ENCODE measurements at regions not wholly inside any gene's neighbourhood (a gene's known extent, or its start where the extent isn't known, plus 50 kb on each side); places are given as distances from the start of the nearest gene placed in this dataset.

GRCh38 chr9:88060746-88061145 is 77.5 kb downstream of the SPATA31C2 start:
- in situ Hi-C loops (cut with MboI; ENCODE audit: low sequenced_read_pairs in 4 of 4), result no loop called here

DNA sequence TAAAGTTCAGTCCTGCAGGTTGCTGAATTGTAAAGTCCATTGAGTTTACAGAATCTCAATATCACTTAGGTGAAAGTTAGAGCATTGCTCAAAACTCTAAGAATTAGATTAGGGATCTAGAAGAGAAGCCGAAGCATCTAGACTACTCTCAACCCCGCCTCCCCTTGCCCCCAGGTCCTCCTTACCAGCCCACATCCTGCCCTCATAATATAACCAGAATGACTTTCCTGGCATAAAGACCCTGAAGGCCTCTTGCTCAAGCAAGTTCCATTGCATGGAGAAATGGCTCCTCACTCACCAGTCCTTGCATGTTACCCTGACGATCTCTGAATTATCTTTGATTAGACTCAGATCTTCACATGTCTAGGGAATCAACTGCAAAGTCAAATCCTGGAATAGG is 78.8 kb downstream of the SPATA31C2 start:
- intact Hi-C loops (cut with DNase I; ENCODE audit: low total_unique reads) (no loop called here), in situ Hi-C loops (cut with MboI; ENCODE audit: low sequenced_read_pairs in 4 of 4) (no loop called here)
- ATAC-seq, result no peak
- no peaks in the 10 kb centered on the region for H3K27me3 ChIP-seq
- no peaks in the 10 kb centered on the region for H3K4me1 ChIP-seq
- H3K4me3 ChIP-seq, result no peak overlapping the region
- TF ChIP-seq POLR2A (IDR thresholded peaks at IDR 0.05) (no peak), CTCF (IDR thresholded peaks at IDR 0.05 in 4 of 5, conservative IDR thresholded peaks at IDR 0.05 in 1 of 5) (no peak)
- H3K27ac ChIP-seq, result no peak overlapping the region
- H3K9me3 ChIP-seq, result no peaks in the 10 kb centered on the region
- no peak for DNase-seq
- H3K36me3 ChIP-seq, result no peaks in the 10 kb centered on the region

More at GRCh38 chr9:88060746-88061145, 77.5 kb downstream of the SPATA31C2 start:
- Histone ChIP-seq H3K4me1 (no peaks in the 10 kb centered on the region), H3K27me3 (no peaks in the 10 kb centered on the region), H3K9me3 (no peaks in the 10 kb centered on the region), H3K36me3 (no peaks in the 10 kb centered on the region), H3K4me3 (no peak overlapping the region), H3K27ac (no peak overlapping the region)
- ATAC-seq (no peak), DNase-seq (no peak)
- intact Hi-C loops (cut with DNase I; ENCODE audit: low total_unique reads), result no loop called here
- TF ChIP-seq POLR2A (IDR thresholded peaks at IDR 0.05), result no peak
- TF ChIP-seq CTCF (IDR thresholded peaks at IDR 0.05 in 4 of 5, conservative IDR thresholded peaks at IDR 0.05 in 1 of 5), result no peak

- DNase-seq, result no peak
- no peaks in the 10 kb centered on the region for H3K36me3 ChIP-seq
- intact Hi-C loops (cut with DNase I; ENCODE audit: low total_unique reads), result no loop called here
- in situ Hi-C loops (cut with MboI; ENCODE audit: low sequenced_read_pairs in 4 of 4), result no loop called here
- TF ChIP-seq POLR2A (IDR thresholded peaks at IDR 0.05), result no peak
- no peak for TF ChIP-seq CTCF (IDR thresholded peaks at IDR 0.05 in 4 of 5, conservative IDR thresholded peaks at IDR 0.05 in 1 of 5)
- no peak for ATAC-seq
- H3K4me3 ChIP-seq, result no peak overlapping the region
- H3K27ac ChIP-seq, result no peak overlapping the region
- no peaks in the 10 kb centered on the region for H3K4me1 ChIP-seq
- no peaks in the 10 kb centered on the region for H3K9me3 ChIP-seq
- H3K27me3 ChIP-seq, result no peaks in the 10 kb centered on the region
Observed at GRCh38 chr9:88056876-88057275, 81.4 kb downstream of the SPATA31C2 start.

DNA sequence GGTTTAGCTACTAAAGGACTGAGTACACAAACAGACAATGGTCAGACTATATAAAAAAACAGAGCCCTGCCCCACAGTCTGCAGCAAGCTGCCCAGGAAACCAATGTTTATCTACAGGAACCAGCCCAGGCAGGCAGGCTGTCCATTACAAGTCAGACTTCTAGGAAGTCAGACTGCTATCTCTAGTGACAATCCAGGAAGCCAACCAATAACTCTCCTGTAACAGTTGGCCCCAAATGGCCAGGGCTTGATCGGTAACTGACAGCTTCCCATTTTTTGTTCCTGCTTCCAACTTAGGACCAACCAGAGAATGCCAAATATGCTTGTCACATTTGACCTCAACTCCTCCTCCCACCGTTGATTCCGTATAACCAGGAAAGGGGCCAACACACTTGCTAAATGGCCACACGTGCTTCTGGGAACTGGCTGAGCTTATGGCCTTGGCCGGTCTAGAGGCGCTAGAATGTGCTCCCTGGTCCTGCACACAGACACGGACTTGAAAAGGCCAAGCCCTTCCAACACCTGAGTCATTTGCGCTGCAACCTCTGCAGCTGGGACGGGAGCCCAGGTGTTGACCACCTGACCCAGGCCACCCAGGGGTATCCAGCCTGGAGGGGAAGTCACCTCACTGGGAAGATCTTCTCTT is 79.6 kb upstream of the CDK20 start:
- DNase-seq (no peak), ATAC-seq (no peak)
- in situ Hi-C loops (cut with MboI; ENCODE audit: low sequenced_read_pairs in 4 of 4), result no loop called here
- Histone ChIP-seq H3K36me3 (no peaks in the 10 kb centered on the region), H3K27ac (no peak overlapping the region), H3K9me3 (no peaks in the 10 kb centered on the region), H3K4me3 (no peak overlapping the region), H3K4me1 (no peaks in the 10 kb centered on the region), H3K27me3 (no peaks in the 10 kb centered on the region)
- TF ChIP-seq POLR2A (IDR thresholded peaks at IDR 0.05), result no peak
- intact Hi-C loops (cut with DNase I; ENCODE audit: low total_unique reads), result no loop called here

DNA sequence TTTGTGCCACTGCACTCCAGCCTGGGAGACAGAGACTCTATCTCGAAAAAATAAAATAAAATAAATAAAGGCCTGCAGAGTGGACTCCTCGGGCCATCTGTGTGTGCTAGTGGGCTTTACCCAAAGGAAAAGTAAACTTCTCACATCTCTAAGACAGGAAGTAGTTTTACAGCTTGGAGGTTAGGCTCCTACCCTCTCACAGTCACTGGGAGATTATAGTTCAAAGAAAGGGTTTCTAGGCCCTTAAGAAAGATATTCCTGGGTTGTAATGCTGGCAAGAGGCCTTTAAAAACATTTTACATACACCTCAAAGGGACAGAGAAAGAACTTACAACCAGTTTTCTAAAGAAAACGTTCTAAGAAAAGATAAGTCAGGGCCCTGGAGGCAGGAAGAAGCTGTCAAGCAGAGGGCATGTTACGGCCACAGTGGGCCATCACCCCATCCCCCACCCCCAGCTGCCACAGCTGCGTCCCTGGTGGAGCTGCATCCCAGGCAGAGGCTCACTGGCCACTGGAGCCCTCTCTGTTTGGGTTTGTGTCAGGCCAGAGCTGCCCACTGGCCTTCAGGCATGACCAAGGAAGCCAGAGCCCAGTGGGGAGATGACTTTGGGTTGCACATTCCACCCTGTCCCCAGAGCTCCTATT is 78.1 kb upstream of the CDK20 start:
- DNase-seq (no peak), ATAC-seq (no peak)
- Histone ChIP-seq H3K27me3 (no peaks in the 10 kb centered on the region), H3K4me1 (no peaks in the 10 kb centered on the region), H3K27ac (no peak overlapping the region), H3K9me3 (no peaks in the 10 kb centered on the region), H3K36me3 (no peaks in the 10 kb centered on the region), H3K4me3 (no peak overlapping the region)
- in situ Hi-C loops (cut with MboI; ENCODE audit: low sequenced_read_pairs in 4 of 4) (no loop called here), intact Hi-C loops (cut with DNase I; ENCODE audit: low total_unique reads) (no loop called here)
- TF ChIP-seq CTCF (IDR thresholded peaks at IDR 0.05 in 4 of 5, conservative IDR thresholded peaks at IDR 0.05 in 1 of 5) (no peak), POLR2A (IDR thresholded peaks at IDR 0.05) (no peak)
